ENCODE measurements at regions not wholly inside any gene's neighbourhood (a gene's known extent, or its start where the extent isn't known, plus 50 kb on each side); places are given as distances from the start of the nearest gene placed in this dataset.

DNA sequence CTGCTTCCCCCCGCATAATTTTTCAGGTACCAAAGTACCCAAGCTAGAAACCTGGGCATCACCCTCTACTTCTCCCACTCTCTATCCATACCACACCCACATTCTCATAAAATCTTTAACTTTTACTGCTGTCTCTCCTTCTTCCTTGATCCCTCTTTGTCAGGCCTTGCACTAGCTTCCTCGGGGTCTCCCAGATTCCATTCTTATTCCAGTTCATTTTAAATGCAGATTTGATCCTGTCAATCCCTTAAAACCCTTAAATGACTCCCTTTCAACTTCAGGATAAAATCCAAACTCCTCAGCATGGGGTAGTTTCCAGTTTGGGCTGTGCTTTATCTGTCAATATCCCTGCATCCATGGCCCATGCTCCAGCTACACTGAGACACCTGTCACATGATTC is 343.5 kb downstream of the PBX1 start:
- no peak overlapping the region for H3K4me3 ChIP-seq
- TF ChIP-seq, protein P1, sequence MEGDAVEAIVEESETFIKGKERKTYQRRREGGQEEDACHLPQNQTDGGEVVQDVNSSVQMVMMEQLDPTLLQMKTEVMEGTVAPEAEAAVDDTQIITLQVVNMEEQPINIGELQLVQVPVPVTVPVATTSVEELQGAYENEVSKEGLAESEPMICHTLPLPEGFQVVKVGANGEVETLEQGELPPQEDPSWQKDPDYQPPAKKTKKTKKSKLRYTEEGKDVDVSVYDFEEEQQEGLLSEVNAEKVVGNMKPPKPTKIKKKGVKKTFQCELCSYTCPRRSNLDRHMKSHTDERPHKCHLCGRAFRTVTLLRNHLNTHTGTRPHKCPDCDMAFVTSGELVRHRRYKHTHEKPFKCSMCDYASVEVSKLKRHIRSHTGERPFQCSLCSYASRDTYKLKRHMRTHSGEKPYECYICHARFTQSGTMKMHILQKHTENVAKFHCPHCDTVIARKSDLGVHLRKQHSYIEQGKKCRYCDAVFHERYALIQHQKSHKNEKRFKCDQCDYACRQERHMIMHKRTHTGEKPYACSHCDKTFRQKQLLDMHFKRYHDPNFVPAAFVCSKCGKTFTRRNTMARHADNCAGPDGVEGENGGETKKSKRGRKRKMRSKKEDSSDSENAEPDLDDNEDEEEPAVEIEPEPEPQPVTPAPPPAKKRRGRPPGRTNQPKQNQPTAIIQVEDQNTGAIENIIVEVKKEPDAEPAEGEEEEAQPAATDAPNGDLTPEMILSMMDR (IDR thresholded peaks at IDR 0.05), result no peak
- H3K4me1 ChIP-seq (ENCODE audit: control insufficient read depth in 1 of 2, low read depth in 2 of 2), result no peaks in the 10 kb centered on the region
- no peak overlapping the region for H3K27ac ChIP-seq
- DNase-seq (ENCODE audit: low spot score), result no peak
- ATAC-seq (ENCODE audit: insufficient number of reproducible peaks, low FRiP score, low read depth), result no peak
- no peaks in the 10 kb centered on the region for H3K9me3 ChIP-seq
- H3K27me3 ChIP-seq (replicated peaks; ENCODE audit: insufficient read depth), result no peaks in the 10 kb centered on the region
- H3K36me3 ChIP-seq, result no peaks in the 10 kb centered on the region

All from thoracic aorta (tissue), 2 donors.